ENCODE measurements at regions not wholly inside any gene's neighbourhood (a gene's known extent, or its start where the extent isn't known, plus 50 kb on each side); places are given as distances from the start of the nearest gene placed in this dataset.

GRCh38 chr3:79869461-79870312 is 101.9 kb upstream of the ROBO1 start:
- Histone ChIP-seq H3K27me3 (ENCODE audit: control insufficient read depth in 2 of 2, insufficient read depth in 2 of 2, low read length in 2 of 2) (no peaks in the 10 kb centered on the region), H3K9me3 (ENCODE audit: control insufficient read depth in 2 of 2, low read length in 2 of 2) (no peaks in the 10 kb centered on the region), H3K4me1 (ENCODE audit: control insufficient read depth in 2 of 2, insufficient read depth in 2 of 2, low read length in 2 of 2) (no peaks in the 10 kb centered on the region), H3K9ac (ENCODE audit: low read depth in 1 of 2, low read length in 2 of 2) (no peak overlapping the region), H3K27ac (ENCODE audit: low read depth in 2 of 2, low read length in 2 of 2) (no peak overlapping the region), H3K4me3 (ENCODE audit: low read length in 2 of 2) (no peak overlapping the region), H3K36me3 (ENCODE audit: control insufficient read depth in 2 of 2, insufficient read depth in 2 of 2, low read length in 2 of 2) (no peaks in the 10 kb centered on the region)

- no peak overlapping the region for H3K9ac ChIP-seq (ENCODE audit: low read depth in 1 of 2, low read length in 2 of 2)
Observed at GRCh38 chr3:79866162-79866561, 98.4 kb upstream of the ROBO1 start.

GRCh38 chr3:79864077-79864476 is 96.3 kb upstream of the ROBO1 start:
- Histone ChIP-seq H3K36me3 (ENCODE audit: control insufficient read depth in 2 of 2, insufficient read depth in 2 of 2, low read length in 2 of 2) (no peaks in the 10 kb centered on the region), H3K9me3 (ENCODE audit: control insufficient read depth in 2 of 2, low read length in 2 of 2) (no peaks in the 10 kb centered on the region), H3K9ac (ENCODE audit: low read depth in 1 of 2, low read length in 2 of 2) (no peak overlapping the region), H3K27ac (ENCODE audit: low read depth in 2 of 2, low read length in 2 of 2) (no peak overlapping the region), H3K4me3 (ENCODE audit: low read length in 2 of 2) (no peak overlapping the region), H3K27me3 (ENCODE audit: control insufficient read depth in 2 of 2, insufficient read depth in 2 of 2, low read length in 2 of 2) (no peaks in the 10 kb centered on the region), H3K4me1 (ENCODE audit: control insufficient read depth in 2 of 2, insufficient read depth in 2 of 2, low read length in 2 of 2) (no peaks in the 10 kb centered on the region)

More at GRCh38 chr3:79866162-79866561, 98.4 kb upstream of the ROBO1 start:
- H3K4me3 ChIP-seq (ENCODE audit: low read length in 2 of 2) = no peak overlapping the region
- no peaks in the 10 kb centered on the region for H3K36me3 ChIP-seq (ENCODE audit: control insufficient read depth in 2 of 2, insufficient read depth in 2 of 2, low read length in 2 of 2)
- H3K27me3 ChIP-seq (ENCODE audit: control insufficient read depth in 2 of 2, insufficient read depth in 2 of 2, low read length in 2 of 2) = no peaks in the 10 kb centered on the region
- no peaks in the 10 kb centered on the region for H3K9me3 ChIP-seq (ENCODE audit: control insufficient read depth in 2 of 2, low read length in 2 of 2)
- no peaks in the 10 kb centered on the region for H3K4me1 ChIP-seq (ENCODE audit: control insufficient read depth in 2 of 2, insufficient read depth in 2 of 2, low read length in 2 of 2)
- H3K27ac ChIP-seq (ENCODE audit: low read depth in 2 of 2, low read length in 2 of 2) = no peak overlapping the region

- Histone ChIP-seq H3K4me3 (ENCODE audit: low read length in 2 of 2) (no peak overlapping the region), H3K9me3 (ENCODE audit: control insufficient read depth in 2 of 2, low read length in 2 of 2) (no peaks in the 10 kb centered on the region), H3K4me1 (ENCODE audit: control insufficient read depth in 2 of 2, insufficient read depth in 2 of 2, low read length in 2 of 2) (no peaks in the 10 kb centered on the region), H3K27ac (ENCODE audit: low read depth in 2 of 2, low read length in 2 of 2) (no peak overlapping the region), H3K27me3 (ENCODE audit: control insufficient read depth in 2 of 2, insufficient read depth in 2 of 2, low read length in 2 of 2) (no peaks in the 10 kb centered on the region), H3K9ac (ENCODE audit: low read depth in 1 of 2, low read length in 2 of 2) (no peak overlapping the region), H3K36me3 (ENCODE audit: control insufficient read depth in 2 of 2, insufficient read depth in 2 of 2, low read length in 2 of 2) (no peaks in the 10 kb centered on the region)
Observed at GRCh38 chr3:79848876-79849275, 81.1 kb upstream of the ROBO1 start.

- H3K9me3 ChIP-seq (ENCODE audit: control insufficient read depth in 2 of 2, low read length in 2 of 2) = no peaks in the 10 kb centered on the region
- no peak overlapping the region for H3K27ac ChIP-seq (ENCODE audit: low read depth in 2 of 2, low read length in 2 of 2)
- no peaks in the 10 kb centered on the region for H3K36me3 ChIP-seq (ENCODE audit: control insufficient read depth in 2 of 2, insufficient read depth in 2 of 2, low read length in 2 of 2)
- H3K4me3 ChIP-seq (ENCODE audit: low read length in 2 of 2) = no peak overlapping the region
- no peak overlapping the region for H3K9ac ChIP-seq (ENCODE audit: low read depth in 1 of 2, low read length in 2 of 2)
- H3K4me1 ChIP-seq (ENCODE audit: control insufficient read depth in 2 of 2, insufficient read depth in 2 of 2, low read length in 2 of 2) = no peaks in the 10 kb centered on the region
- no peaks in the 10 kb centered on the region for H3K27me3 ChIP-seq (ENCODE audit: control insufficient read depth in 2 of 2, insufficient read depth in 2 of 2, low read length in 2 of 2)
Observed at GRCh38 chr3:79847928-79848327, 80.1 kb upstream of the ROBO1 start.

GRCh38 chr3:79846148-79846933 is 78.5 kb upstream of the ROBO1 start:
- H3K27ac ChIP-seq (ENCODE audit: low read depth in 2 of 2, low read length in 2 of 2) = no peak overlapping the region
- H3K4me3 ChIP-seq (ENCODE audit: low read length in 2 of 2) = no peak overlapping the region
- H3K36me3 ChIP-seq (ENCODE audit: control insufficient read depth in 2 of 2, insufficient read depth in 2 of 2, low read length in 2 of 2) = no peaks in the 10 kb centered on the region

GRCh38 chr3:79845546-79845945 is 77.7 kb upstream of the ROBO1 start:
- Histone ChIP-seq H3K36me3 (ENCODE audit: control insufficient read depth in 2 of 2, insufficient read depth in 2 of 2, low read length in 2 of 2) (no peaks in the 10 kb centered on the region), H3K27ac (ENCODE audit: low read depth in 2 of 2, low read length in 2 of 2) (no peak overlapping the region), H3K4me3 (ENCODE audit: low read length in 2 of 2) (no peak overlapping the region), H3K9ac (ENCODE audit: low read depth in 1 of 2, low read length in 2 of 2) (no peak overlapping the region), H3K4me1 (ENCODE audit: control insufficient read depth in 2 of 2, insufficient read depth in 2 of 2, low read length in 2 of 2) (no peaks in the 10 kb centered on the region), H3K27me3 (ENCODE audit: control insufficient read depth in 2 of 2, insufficient read depth in 2 of 2, low read length in 2 of 2) (no peaks in the 10 kb centered on the region), H3K9me3 (ENCODE audit: control insufficient read depth in 2 of 2, low read length in 2 of 2) (no peaks in the 10 kb centered on the region)

More at GRCh38 chr3:79846148-79846933, 78.5 kb upstream of the ROBO1 start:
- Histone ChIP-seq H3K9me3 (ENCODE audit: control insufficient read depth in 2 of 2, low read length in 2 of 2) (no peaks in the 10 kb centered on the region), H3K27me3 (ENCODE audit: control insufficient read depth in 2 of 2, insufficient read depth in 2 of 2, low read length in 2 of 2) (no peaks in the 10 kb centered on the region), H3K4me1 (ENCODE audit: control insufficient read depth in 2 of 2, insufficient read depth in 2 of 2, low read length in 2 of 2) (no peaks in the 10 kb centered on the region), H3K9ac (ENCODE audit: low read depth in 1 of 2, low read length in 2 of 2) (no peak overlapping the region)

GRCh38 chr3:79844176-79844575 is 76.4 kb upstream of the ROBO1 start:
- Histone ChIP-seq H3K27ac (ENCODE audit: low read depth in 2 of 2, low read length in 2 of 2) (no peak overlapping the region), H3K4me1 (ENCODE audit: control insufficient read depth in 2 of 2, insufficient read depth in 2 of 2, low read length in 2 of 2) (no peaks in the 10 kb centered on the region), H3K36me3 (ENCODE audit: control insufficient read depth in 2 of 2, insufficient read depth in 2 of 2, low read length in 2 of 2) (no peaks in the 10 kb centered on the region), H3K9ac (ENCODE audit: low read depth in 1 of 2, low read length in 2 of 2) (no peak overlapping the region), H3K9me3 (ENCODE audit: control insufficient read depth in 2 of 2, low read length in 2 of 2) (no peaks in the 10 kb centered on the region), H3K27me3 (ENCODE audit: control insufficient read depth in 2 of 2, insufficient read depth in 2 of 2, low read length in 2 of 2) (no peaks in the 10 kb centered on the region), H3K4me3 (ENCODE audit: low read length in 2 of 2) (no peak overlapping the region)

GRCh38 chr3:79843180-79843579 is 75.4 kb upstream of the ROBO1 start:
- no peak overlapping the region for H3K9ac ChIP-seq (ENCODE audit: low read depth in 1 of 2, low read length in 2 of 2)
- H3K4me3 ChIP-seq (ENCODE audit: low read length in 2 of 2) = no peak overlapping the region
- no peaks in the 10 kb centered on the region for H3K36me3 ChIP-seq (ENCODE audit: control insufficient read depth in 2 of 2, insufficient read depth in 2 of 2, low read length in 2 of 2)
- no peak overlapping the region for H3K27ac ChIP-seq (ENCODE audit: low read depth in 2 of 2, low read length in 2 of 2)
- no peaks in the 10 kb centered on the region for H3K9me3 ChIP-seq (ENCODE audit: control insufficient read depth in 2 of 2, low read length in 2 of 2)
- no peaks in the 10 kb centered on the region for H3K27me3 ChIP-seq (ENCODE audit: control insufficient read depth in 2 of 2, insufficient read depth in 2 of 2, low read length in 2 of 2)
- H3K4me1 ChIP-seq (ENCODE audit: control insufficient read depth in 2 of 2, insufficient read depth in 2 of 2, low read length in 2 of 2) = no peaks in the 10 kb centered on the region

- H3K4me1 ChIP-seq (ENCODE audit: control insufficient read depth in 2 of 2, insufficient read depth in 2 of 2, low read length in 2 of 2) = no peaks in the 10 kb centered on the region
- no peaks in the 10 kb centered on the region for H3K27me3 ChIP-seq (ENCODE audit: control insufficient read depth in 2 of 2, insufficient read depth in 2 of 2, low read length in 2 of 2)
- no peak overlapping the region for H3K4me3 ChIP-seq (ENCODE audit: low read length in 2 of 2)
- no peak overlapping the region for H3K27ac ChIP-seq (ENCODE audit: low read depth in 2 of 2, low read length in 2 of 2)
- no peak overlapping the region for H3K9ac ChIP-seq (ENCODE audit: low read depth in 1 of 2, low read length in 2 of 2)
- H3K36me3 ChIP-seq (ENCODE audit: control insufficient read depth in 2 of 2, insufficient read depth in 2 of 2, low read length in 2 of 2) = no peaks in the 10 kb centered on the region
- H3K9me3 ChIP-seq (ENCODE audit: control insufficient read depth in 2 of 2, low read length in 2 of 2) = peaks cover 0 to 5% of the 10 kb centered on the region in 2 donors
Observed at GRCh38 chr3:79835701-79836100, 67.9 kb upstream of the ROBO1 start.

All from mucosa of rectum (tissue), 2 donors.